ENCODE measurements at regions not wholly inside any gene's neighbourhood (a gene's known extent, or its start where the extent isn't known, plus 50 kb on each side); places are given as distances from the start of the nearest gene placed in this dataset.

GRCh38 chr12:9392842-9393241 is 184.6 kb upstream of the PZP start:
- no peak for TF ChIP-seq POLR2A (IDR thresholded peaks at IDR 0.05; ENCODE audit: low read depth, low read length)
- no peak for TF ChIP-seq POLR2AphosphoS5 (IDR thresholded peaks at IDR 0.05; ENCODE audit: low read depth, low read length)
- no peak for TF ChIP-seq SPI1 (IDR thresholded peaks at IDR 0.05; ENCODE audit: low read depth, low read length)
- TF ChIP-seq PAX5 (IDR thresholded peaks at IDR 0.05; ENCODE audit: insufficient read depth, low read length, severe bottlenecking), result no peak
- no peak for TF ChIP-seq TAF1 (IDR thresholded peaks at IDR 0.05; ENCODE audit: low read depth, low read length)
